A549 (cell line): ENCODE measurements at regions not wholly inside any gene's neighbourhood (a gene's known extent, or its start where the extent isn't known, plus 50 kb on each side); places are given as distances from the start of the nearest gene placed in this dataset.

Source experiments
- CTCF ChIP-seq: fragments of >200 bp; sonication (Bioruptor Twin); formaldehyde crosslinking; IDR thresholded peaks from 3 replicates; pipeline ENCODE4 v1.5.1; 2016
- ELK1 ChIP-seq: fragments of 150-350 bp; IDR thresholded peaks from 2 replicates; pipeline ENCODE4 v1.6.1; 2014; ENCODE audit warnings: low read depth, mild to moderate bottlenecking, low read length
- EP300 ChIP-seq, 2 experiments: fragments of >200 bp; sonication (Bioruptor Twin); formaldehyde crosslinking; IDR thresholded peaks; 2 replicates in 1 of 2; 3 replicates in 1 of 2; pipeline ENCODE4 v1.6.1; 2016 to 2017
- KDM1A ChIP-seq: fragments of 200-600 bp; sonication (generic); IDR thresholded peaks from 2 replicates; pipeline ENCODE4 v1.6.1; 2016; ENCODE audit warnings: low read depth, mild to moderate bottlenecking
- MAZ ChIP-seq: fragments of 150-350 bp; IDR thresholded peaks from 2 replicates; pipeline ENCODE4 v1.6.1; 2014; ENCODE audit warnings: antibody characterized with exemption, low read depth, low read length, borderline replicate concordance
- MYC ChIP-seq: IDR thresholded peaks from 2 replicates; pipeline ENCODE4 v1.6.1; 2012; ENCODE audit warnings: mild to moderate bottlenecking, inconsistent platforms, low read length, improper control_type of control experiment, borderline replicate concordance
- POLR2A ChIP-seq: IDR thresholded peaks from 2 replicates; pipeline ENCODE4 v1.6.1; 2012; ENCODE audit warnings: mild to moderate bottlenecking, low read length
- RAD21 ChIP-seq, 2 experiments: fragments of >200 bp in 1 of 2; sonication (Bioruptor Twin) in 1 of 2; formaldehyde crosslinking in 1 of 2; IDR thresholded peaks in 1 of 2; conservative IDR thresholded peaks in 1 of 2; 2 replicates in 1 of 2; 3 replicates in 1 of 2; pipeline ENCODE4 v1.6.1; 2012 to 2018; ENCODE audit warnings: inconsistent platforms in 1 of 2
- RFX5 ChIP-seq: fragments of 450-650 bp; IDR thresholded peaks from 2 replicates; pipeline ENCODE4 v1.7.1; 2014; ENCODE audit warnings: antibody characterized with exemption, mild to moderate bottlenecking, moderate library complexity

- no peak for TF ChIP-seq RAD21 (conservative IDR thresholded peaks at IDR 0.05 in 1 of 2, IDR thresholded peaks at IDR 0.05 in 1 of 2)
- no peak for TF ChIP-seq POLR2A
- TF ChIP-seq RFX5: no peak
- no peak for TF ChIP-seq EP300 (IDR thresholded peaks at IDR 0.05)
- TF ChIP-seq CTCF: no peak
- TF ChIP-seq MAZ: no peak
- TF ChIP-seq ELK1: no peak
- TF ChIP-seq KDM1A: no peak
- no peak for TF ChIP-seq MYC
Measured at GRCh38 chr18:44133483-44133882, 547.2 kb upstream of the SETBP1 start.
